ENCODE measurements at regions not wholly inside any gene's neighbourhood (a gene's known extent, or its start where the extent isn't known, plus 50 kb on each side); places are given as distances from the start of the nearest gene placed in this dataset.

- TF ChIP-seq POLR2A (IDR thresholded peaks at IDR 0.05) (no peak), POLR2AphosphoS5 (IDR thresholded peaks at IDR 0.05) (no peak)
- TF ChIP-seq, protein P1, sequence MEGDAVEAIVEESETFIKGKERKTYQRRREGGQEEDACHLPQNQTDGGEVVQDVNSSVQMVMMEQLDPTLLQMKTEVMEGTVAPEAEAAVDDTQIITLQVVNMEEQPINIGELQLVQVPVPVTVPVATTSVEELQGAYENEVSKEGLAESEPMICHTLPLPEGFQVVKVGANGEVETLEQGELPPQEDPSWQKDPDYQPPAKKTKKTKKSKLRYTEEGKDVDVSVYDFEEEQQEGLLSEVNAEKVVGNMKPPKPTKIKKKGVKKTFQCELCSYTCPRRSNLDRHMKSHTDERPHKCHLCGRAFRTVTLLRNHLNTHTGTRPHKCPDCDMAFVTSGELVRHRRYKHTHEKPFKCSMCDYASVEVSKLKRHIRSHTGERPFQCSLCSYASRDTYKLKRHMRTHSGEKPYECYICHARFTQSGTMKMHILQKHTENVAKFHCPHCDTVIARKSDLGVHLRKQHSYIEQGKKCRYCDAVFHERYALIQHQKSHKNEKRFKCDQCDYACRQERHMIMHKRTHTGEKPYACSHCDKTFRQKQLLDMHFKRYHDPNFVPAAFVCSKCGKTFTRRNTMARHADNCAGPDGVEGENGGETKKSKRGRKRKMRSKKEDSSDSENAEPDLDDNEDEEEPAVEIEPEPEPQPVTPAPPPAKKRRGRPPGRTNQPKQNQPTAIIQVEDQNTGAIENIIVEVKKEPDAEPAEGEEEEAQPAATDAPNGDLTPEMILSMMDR (IDR thresholded peaks at IDR 0.05): no peak
Measured at GRCh38 chr6:139650941-139651340, 276.5 kb upstream of the CITED2 start.
